Hematopoietic multipotent progenitor cell treated with erythropoietin and hydrocortisone succinate and interleukin-3 and kit ligand, for 15 days (in vitro differentiated cells): ENCODE measurements at regions not wholly inside any gene's neighbourhood (a gene's known extent, or its start where the extent isn't known, plus 50 kb on each side); places are given as distances from the start of the nearest gene placed in this dataset.

Experiments
- DNase-seq: peaks from one replicate; pipeline ENCODE4 v3.0.0-alpha.2; 2015; ENCODE audit warnings: low spot score

DNA sequence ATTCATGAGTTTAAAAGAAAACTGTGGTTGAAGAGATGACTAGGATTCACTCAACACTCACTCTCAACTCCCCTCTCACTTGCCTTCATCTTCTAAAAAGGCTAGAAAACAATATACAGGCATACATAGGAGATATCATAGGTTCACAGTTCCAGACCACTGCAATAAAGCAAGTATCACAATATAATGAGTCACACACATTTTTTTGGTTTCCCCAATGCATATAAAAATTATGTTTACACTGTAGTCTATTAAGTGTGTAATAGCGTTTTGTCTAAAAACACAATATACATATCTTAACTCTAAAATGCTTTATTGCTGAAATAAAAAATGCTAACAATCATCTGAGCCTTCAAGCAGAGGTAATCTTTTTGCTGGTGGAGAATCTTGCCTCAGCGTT lies 104.9 kb upstream of the PDE1C start:
- no peak for DNase-seq

DNA sequence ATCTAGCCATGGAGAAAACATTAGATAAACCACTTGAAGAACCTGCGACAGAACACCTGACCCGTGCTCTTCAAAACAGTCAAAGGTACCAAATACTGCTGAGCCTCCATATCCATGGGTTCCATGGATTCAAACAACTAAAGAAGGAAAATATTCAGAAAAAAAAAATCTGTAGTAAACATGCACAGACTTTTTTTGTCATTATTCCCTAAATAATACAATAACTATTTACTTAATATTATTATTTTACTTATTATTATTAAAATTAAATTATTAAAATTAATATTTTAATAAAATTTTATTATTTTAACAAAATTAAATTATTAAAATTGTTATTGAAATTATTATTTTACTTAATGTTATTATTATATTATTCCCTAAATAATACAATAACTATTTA lies 101.0 kb upstream of the PDE1C start:
- DNase-seq = no peak

DNA sequence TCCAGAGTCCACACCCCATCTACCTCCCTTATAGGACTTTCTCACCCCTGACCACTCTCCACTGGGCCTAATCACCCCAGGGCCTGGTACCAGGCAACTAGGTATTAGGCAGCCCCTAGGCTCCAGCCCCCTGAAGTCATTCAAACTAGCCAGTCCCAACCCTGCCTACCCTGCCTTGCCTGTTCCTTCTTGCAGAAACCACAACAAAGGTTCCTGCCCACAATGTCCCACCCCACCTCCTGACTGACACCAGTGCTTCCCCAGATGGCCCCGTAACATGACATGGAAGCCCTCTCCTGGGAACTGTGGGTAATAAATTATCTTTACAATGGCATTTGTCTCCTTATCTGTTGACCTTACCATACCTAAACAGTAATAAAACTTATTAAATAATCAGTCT lies 100.6 kb upstream of the PDE1C start:
- no peak for DNase-seq

DNA sequence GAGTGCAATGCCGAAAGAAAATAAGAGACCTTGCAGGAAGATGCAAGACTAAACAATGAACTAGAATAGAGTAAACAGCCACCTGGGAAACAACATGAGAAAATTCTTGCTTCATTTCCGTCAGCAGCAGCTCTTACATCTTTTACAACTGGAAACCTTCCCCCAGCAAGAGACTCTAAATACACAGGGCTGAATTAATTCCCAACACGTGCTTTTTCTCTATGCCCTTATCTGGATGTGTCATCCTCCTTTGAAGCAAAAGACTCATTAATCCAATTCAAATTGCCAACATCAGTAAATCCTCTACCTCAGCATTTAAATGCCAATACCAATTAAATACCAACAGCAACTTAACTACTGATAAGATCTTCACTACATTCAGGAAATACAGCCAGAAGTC lies 99.0 kb upstream of the PDE1C start:
- DNase-seq = no peak

DNA sequence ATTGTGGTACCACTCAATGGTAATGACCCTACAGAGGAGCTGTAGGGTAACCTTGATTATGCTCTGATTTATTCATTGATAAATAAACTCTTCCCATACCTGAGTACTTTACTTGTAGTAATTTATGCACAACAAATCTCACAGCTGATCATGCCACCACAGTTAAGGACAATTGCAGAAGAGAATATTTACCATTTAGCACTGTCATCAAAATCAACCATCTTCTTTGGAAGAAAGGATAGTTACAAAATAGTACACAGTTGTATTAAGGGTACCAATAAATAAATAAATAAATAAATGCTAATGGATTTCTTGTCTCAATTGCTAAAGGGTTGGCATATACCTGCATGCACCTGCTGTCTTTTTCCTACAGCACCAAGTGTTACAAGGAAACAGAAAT lies 97.6 kb upstream of the PDE1C start:
- DNase-seq = no peak

DNA sequence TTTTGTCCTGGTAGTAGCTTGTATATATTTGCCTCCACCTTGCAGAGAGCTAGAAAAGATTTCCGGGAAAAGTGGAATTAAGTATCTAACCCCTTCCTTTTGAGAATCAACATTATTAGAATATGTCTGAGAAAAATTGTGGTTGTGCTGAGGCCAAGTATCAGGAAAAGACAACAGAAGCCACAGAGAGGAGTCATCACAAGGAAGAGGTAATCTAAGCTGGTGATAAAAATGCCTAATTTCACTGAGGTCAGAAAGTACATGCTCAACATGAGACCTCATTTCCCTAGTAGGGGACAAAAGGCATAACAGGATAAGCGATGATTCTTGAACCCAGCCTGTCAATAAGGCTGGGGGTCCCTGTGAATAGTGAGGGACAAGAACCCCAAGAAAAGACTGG lies 97.0 kb upstream of the PDE1C start:
- DNase-seq = no peak

DNA sequence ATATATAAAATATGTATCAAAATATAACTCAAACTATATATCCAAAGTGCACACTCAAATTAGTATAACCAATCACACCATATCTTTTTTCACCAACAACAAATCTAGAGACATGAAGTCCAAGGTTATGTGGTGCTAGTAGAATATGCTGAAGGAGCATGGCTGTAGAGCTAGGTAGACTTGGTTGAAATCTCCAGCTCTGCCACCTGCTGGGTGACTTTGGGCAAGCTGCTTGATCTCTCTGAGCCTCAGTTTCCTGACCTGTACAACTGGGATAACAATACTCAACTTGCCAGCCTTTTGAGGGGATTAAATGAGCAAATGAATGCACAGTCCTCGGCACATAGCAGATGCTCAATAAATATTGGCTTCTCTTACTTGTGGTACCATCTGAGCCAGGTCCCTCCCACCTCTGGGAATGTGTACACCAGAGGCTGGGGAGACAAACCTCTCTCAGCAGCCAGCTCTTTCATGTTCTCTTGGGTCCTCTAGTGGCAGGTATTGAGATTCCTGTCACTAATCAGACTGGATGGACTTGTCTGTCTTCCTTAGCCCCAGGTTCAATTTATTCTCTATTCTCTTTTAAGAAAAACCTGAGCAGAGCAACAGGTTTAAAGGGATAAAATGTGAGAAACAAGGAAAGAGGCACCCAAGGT lies 94.3 kb upstream of the PDE1C start:
- DNase-seq = no peak

DNA sequence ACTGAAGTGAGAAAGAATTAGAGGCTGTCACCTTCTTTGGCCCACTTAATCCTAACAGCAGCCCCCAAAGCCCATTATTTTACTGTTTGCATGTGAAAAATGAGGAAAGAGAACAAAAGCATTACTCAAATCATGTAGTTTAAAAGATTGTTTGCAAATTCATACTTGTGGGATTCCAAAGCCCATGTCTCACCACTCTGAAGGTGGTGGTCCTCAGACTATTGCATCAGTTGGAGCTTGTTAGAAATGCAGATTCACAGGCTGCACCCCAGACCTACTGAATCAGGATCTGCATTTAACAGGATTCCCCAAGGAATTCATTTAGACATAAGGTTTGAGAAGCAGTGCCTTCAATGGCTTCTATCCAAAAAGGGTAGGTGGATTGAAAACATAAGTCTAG lies 93.7 kb upstream of the PDE1C start:
- DNase-seq = no peak

DNA sequence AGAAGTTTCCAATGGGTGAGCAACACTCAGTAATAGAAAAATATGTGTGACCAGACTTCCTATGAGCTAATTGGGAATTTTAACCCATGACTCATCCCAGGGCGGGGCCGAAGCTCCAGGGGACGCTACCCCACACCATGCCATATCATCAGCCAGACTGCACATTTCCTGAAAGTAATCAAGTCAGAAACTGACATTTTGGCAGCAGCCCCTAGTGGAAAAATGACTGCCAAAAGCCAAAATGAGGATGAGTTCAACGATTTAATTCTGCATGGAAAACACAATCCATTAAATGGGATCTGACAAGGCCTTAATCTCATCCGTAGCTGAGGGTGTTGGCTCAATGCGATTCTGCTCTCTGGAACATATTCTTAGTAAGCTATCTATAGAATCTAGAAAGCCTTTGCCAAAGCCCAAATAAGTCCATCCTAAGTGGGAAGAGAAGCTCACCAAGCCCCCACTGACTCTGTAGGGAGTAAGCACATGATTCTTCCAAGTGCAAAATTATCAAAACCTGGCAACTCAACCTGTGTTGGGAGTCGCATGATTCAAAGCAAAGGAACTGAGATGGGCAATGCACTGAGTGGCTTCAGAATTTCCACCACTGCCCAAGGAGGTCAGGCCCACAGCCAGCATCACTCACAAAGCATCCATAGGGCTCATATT lies 93.1 kb upstream of the PDE1C start:
- no peak for DNase-seq

DNA sequence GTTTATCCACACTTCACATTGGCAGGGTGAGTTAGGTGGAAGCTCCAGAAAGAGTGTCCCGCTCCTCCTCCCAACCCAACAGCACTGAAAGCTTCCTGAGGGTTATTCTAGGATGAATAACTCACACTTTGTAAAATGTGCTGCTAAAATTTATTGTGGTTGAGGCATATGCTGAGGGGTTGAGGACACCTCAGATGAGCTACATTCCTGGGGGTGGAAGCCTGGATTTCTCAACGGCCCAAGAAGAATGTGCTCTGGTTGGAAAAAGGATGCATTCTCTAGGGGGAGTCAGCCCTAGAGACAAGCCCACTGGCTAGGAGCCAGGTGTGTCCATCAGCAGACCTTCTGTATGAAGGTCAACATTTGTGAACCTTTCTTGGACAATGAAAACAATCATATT lies 91.5 kb upstream of the PDE1C start:
- no peak for DNase-seq

DNA sequence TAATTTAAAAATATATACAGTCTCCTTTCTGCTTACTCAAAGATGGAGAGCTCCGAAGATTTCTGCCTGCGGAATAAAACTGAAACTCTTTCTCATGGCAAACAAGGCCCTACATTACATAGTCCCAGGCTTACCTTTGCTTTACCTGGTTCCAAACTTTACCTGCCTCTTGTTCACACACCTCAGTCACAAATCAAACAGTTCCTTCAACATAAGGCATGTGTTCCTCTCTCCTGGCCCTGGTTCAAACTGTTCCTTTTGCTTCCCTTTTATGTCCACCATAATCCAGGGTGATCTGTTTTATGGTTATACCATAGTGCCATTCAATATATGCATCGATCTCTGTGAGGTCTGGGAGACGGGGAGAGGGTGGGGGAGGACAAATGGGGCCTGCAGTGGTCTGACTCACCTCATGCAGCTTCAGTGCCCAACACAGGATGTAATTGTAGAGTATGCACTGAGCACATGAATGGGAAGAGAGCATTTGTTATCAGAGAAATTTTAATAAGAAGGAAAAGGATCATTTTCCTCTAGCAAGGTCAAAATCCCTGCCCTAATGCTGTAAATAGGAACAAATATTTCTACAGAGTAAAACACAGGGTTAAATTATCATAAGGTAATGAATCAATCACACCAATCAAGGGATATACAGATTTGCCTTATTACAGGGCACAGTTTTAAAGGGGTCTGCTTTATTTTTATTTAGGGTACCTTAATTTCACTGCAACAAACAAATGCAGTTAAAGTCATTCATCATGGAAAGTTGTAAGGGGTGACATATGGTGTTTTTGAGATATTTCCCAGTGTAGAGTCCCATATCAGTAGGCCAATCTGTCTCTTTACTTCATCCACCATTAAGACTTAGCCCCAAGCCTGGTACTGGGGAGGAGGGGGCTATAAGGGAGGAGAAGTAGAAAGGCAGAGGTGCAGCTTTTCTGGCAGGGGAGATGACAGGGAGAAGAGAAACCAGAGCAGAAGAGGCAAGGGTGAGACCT lies 88.8 kb upstream of the PDE1C start:
- no peak for DNase-seq

DNA sequence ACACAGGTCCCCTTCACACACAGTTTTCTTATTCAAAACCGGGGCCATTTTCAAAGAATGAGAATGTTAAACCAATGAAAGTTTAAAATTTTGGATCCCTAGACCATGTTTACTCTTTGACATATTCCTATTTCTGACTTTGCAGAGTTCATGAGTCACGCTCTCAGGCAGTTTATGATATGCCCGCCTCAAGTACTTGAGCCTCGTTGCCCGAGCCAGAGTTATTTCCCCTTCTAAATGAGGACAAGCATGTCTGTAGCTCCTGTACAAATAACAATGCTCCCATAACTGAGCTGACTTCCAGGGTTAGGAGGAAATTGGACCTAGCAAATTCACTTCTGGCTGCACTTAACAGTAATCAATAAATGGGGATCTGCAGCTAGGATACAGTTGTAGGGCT lies 87.9 kb upstream of the PDE1C start:
- DNase-seq = no peak

DNA sequence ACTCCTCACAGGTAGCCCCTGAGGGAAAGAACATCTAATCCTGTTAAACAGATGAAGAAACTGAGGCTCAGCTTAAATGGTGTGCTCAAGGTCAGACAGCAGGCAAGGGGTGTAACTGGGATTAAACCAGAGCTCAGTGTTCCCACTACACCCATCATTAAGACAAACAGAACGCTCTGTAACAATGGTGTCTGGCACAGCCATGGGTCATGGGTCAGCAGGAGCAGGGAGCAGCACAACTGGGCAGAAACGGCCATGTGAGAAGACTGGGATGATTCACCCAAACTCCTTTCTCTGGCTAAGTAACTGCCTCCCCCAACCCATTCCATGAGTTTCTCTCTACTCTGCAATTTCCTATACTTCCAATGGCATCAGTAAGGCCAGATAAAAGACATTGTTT lies 85.5 kb upstream of the PDE1C start:
- no peak for DNase-seq

DNA sequence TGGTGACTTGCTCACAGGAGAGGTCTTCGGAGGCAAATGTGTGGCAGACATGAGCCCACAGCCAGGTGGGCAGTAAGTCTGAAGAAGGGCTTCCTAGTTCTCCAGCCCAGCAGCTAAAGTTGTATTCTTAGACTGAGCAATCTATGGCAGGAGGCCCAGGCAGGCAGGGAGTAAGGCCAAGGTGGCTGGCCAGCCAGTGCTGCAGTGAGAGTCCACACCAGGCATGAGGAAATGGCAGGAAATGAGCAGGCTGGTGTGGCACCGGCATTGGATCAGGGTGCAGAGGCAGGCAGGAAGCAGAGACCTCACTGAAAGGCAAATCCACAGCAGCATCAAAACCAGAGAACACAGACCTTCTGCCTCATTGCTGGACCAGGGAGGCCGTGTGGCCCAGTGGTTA lies 84.6 kb upstream of the PDE1C start:
- DNase-seq = no peak

DNA sequence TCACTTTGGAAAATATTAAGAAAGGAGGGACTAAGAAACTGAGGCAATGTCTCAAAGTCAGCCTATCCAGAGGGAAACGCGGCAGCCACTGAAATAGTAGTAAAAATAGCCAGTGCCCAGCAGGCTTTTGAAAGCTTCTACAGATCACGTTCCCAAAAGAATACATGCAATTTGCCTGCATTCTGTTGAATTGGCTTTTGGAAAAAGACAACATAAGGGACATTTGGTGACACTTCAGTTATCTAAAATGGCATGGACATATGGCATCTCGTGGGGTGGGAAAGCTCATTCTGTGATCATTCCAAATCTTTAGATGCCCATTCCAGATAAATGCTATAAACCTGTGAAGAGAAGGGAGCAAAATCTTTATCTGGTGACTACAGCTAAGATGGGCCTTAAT lies 82.8 kb upstream of the PDE1C start:
- DNase-seq = no peak

DNA sequence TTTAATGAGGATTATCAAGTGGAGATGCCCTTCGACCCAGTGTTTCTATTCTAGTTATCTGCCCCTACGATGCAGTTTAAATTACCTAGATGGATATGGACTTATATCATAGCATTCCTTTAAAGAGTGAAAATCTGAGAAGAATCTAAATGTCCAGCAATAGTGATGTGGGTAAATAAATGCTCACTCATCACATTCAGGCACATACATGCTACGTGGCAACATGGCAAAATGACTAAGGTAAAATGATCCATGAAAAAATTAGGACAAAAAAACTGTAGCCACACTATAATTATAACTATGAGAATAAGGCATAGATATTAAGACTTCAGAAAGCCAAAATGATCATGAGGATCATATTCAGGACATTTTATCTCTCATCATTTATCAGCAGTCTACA lies 82.4 kb upstream of the PDE1C start:
- no peak for DNase-seq

DNA sequence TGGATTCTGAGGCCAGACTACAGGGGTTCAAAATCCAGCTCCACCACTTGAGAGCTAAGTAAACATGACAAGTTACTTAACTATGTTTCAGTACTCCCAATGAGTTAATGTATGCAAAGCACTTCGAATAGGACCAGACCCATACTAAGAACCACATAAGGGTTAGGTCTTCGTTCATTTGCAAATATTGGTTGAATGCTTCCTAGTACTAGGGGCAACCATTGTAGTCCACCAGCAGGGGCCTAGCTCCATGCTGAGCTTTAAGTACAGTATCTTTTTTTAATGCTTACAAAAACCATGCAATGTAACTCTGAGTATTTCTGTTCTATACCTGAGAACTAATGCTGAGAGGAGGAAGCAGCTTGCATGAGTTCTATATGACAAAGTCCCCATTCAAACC lies 80.4 kb upstream of the PDE1C start:
- DNase-seq = no peak

DNA sequence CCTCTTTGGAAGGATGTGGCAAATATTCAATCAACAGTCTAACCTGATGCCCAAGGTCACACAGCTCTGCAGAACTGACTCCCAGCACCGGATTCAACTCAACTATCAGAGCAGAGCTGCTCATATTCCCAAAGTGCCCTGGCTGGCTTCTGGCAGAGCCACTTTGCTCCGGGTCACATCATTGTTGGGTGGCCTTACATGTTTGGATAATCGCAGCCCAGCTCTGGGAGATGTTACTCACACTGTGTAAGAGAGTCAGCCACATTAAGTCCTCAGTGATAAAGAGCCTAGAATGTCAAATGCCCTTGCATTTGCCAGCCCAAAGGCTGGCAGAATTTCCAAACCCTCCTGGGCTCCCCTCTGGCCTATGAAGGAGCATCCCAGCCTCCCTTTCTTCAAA lies 79.8 kb upstream of the PDE1C start:
- no peak for DNase-seq

DNA sequence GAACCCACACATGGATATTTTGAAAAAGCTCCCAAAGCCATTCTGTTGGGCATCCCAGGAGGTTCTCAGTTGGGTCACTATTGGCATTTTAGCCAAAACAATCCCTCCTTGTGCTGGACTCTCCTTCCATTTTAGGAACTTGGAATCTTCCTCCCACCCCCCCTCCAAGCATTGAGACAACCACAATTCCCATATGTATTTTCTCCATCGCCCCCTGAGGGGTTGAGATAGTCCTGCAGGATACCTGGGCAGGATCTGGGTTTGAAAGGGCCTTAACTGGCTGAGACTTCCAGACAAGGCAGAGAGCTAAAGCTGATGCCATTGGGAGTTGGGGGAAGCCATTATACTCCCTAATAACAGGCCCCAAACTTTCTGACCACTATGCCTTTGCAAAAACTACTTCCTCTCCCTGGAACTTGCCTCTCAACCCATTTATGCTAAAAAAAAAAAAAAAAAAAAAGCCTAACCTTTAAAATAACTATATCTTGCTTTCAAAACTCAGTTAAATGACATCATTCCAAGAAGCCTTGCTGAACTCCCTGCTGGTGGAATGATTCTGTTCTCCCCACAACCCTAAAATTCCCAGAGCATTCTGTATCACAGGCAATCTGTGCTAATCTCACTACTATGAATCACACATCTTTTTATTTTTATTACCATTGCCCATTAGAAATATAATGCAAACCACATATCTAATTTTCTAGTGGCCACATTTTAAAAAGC lies 77.5 kb upstream of the PDE1C start:
- no peak for DNase-seq

DNA sequence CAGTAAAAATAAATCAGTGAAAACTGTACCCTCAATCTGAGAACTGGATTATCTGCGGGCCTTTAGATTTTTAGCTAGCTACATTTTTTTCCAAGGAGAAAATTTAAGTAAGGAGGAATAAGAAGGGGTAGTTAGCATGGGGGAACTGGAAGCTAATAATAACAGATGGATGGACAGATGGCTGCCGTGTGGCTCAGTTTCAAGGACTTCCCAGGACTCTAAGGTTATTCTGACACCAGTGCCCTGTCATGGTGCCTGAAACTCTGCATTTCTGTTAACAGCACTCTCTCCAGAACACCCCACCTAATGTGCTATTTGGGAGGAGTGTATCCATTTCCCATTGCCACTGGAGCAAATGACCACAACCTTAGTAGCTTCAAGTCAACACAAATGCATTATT lies 75.7 kb upstream of the PDE1C start:
- DNase-seq = no peak

DNA sequence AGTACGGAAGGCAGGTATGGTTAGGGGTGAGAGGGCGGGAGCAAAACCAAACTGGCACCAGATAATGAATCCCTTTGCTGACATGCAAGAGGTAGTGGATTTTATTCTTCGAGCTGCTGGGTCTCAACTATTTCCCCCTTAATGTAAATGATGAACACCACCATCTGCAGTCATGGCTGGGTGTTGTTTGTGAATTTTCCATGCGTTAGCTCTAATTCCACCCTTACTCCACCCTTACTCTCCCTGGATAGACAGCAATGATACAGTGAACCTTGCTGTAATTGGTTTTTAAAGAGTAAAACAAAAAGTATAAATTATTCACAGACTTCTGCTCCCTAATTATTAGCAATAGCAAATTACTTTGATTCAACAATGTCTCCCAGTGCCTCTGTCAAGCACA lies 74.5 kb upstream of the PDE1C start:
- DNase-seq = no peak

DNA sequence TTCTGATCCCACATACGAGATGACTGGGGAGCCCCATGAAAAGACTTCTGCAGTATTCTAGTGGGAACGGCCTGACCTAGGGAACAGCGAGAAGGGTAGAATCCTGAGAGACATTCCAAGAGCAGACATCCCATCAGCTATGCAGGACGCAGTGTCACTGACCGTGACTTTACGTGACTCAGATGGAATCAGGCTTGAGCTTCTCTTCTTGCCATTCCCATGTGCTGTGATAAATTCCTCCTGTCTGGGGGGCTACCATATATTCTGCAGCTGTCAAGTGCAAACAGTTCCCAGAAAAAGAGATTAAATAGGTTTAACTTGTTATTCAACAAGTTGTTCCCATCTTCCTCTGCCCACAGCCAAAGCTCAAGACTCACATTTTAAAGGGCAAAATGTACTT lies 73.1 kb upstream of the PDE1C start:
- DNase-seq = no peak

DNA sequence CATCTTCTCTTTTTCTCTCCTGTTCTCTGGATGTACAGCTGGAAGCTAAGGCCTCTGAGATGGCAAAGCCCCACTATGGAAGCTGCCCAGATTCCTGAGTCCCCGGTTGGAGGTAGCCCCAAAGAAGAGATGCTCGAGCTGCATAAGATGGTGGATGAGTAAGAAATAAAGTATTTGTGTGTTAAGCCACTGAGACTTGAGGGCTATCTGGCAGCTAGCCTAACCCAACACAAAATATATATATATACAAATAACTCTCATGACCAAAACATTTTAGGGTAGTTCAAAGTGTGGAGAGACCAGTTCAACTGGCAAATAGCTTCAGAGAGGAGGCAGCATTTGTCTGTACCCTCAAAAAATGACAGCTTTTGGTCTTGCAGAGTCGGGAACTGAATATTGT lies 72.4 kb upstream of the PDE1C start:
- DNase-seq = no peak
